DMS 273 (cell line): ENCODE measurements at regions not wholly inside any gene's neighbourhood (a gene's known extent, or its start where the extent isn't known, plus 50 kb on each side); places are given as distances from the start of the nearest gene placed in this dataset.

Experiments used
- DNase-seq: peaks from one replicate; lab custom pipeline; 2025; ENCODE audit not compliant: unreplicated experiment; lab: John Stamatoyannopoulos, UW

DNA sequence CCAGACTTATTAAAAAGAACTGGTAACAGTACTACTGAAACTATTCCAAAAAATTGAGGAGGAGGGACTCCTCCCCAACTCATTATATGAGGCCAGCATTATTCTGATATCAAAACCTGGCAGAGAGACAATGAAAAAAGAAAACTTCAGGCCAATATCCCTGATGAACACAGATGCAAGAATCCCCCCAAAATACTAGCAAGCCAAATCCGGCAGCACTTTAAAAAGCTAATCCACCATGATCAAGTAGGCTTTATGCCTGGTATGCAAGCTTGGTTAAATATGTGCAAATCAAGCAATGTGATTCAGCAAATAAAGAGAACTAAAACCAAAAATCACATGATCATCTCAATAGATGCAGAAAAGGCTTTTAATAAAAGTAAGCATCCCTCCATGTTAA lies 2271.0 kb upstream of the C9orf72 start:
- DNase-seq = no peak

GRCh38 chr9:29850664-29851063 lies 2277.4 kb upstream of the C9orf72 start:
- no peak for DNase-seq

DNA sequence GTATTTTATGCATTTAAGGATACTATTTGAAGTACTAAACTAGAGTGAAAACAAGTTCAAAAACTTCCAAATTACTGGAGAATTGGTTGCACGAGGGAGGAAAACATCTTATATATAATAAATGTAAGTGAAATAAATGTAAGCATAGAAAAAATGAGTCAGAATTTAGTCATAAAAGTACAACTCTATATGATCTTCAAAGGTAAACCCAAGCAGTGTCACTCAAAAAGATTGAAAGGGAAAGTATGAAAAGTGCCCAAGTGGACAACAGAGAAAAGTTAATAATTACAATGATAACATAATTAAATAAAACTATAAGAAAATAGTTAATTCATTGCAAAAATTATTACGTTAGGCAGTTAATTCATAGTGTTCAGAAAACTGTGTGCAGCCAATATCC lies 2288.5 kb upstream of the C9orf72 start:
- DNase-seq = no peak

- DNase-seq = no peak
These were observed 2292.6 kb upstream of the C9orf72 start for GRCh38 chr9:29865764-29866313.

DNA sequence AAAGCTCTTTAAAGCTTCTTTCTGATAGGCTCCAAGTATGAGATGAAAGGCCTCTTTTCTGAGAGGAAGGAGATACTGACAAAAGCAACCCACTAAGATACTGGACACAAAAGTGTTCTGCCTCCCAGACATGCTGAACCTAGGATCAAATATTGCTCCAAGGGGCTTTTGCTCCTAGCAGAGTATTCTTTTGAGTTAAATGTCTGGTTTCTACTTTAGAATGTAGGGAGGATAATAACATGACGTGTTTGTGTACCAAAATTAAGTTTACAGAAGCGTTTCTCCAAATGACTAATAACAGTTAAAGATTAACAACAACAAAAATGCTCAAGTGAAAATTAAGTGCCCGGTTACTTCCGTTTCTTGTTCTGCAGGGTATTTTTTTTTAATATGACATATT lies 2293.3 kb upstream of the C9orf72 start:
- no peak for DNase-seq

DNA sequence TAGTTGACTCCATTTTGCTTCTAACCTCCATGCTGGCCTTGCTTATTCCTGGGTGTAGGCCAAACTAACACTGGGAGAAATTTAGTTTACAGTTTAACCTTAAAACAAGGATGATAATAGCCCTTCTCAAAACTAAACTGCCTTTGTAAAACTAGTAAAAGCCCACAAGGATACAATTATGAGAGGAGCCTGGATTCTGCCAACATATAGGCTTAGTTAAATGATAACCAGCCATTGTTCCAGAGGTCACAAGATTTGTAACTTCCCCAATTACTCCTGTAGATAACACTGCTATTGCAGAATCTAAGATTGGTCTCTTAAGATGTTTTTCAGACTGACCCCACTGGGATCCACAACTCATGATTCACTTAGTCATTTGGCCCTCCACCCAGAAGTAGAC lies 2300.3 kb upstream of the C9orf72 start:
- no peak for DNase-seq

GRCh38 chr9:29875547-29875946 lies 2302.3 kb upstream of the C9orf72 start:
- no peak for DNase-seq

GRCh38 chr9:29882767-29883166 lies 2309.5 kb upstream of the C9orf72 start:
- no peak for DNase-seq

- DNase-seq = no peak
These were observed 2332.8 kb upstream of the C9orf72 start for GRCh38 chr9:29906065-29906464.

GRCh38 chr9:29928072-29928471 lies 2354.8 kb upstream of the C9orf72 start:
- no peak for DNase-seq

DNA sequence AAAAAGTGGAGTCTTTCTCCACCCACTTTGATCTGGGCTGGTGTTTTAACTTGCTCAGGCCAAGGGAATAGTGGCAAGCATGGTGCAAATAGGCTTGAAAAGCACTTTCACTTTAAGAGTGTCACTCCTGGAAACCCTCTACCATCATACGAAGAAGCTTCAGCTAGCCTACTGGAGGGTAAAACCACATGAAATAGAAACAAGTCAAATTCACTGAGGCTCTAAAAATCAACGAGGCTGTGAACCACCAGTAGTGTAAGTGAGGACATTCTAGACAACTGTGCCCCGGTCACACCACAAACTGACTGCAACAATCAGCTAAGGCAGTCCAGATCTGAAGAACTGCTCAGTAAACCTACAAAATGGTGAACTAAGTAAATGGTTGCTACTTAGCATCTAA lies 2366.3 kb upstream of the C9orf72 start:
- DNase-seq = no peak

DNA sequence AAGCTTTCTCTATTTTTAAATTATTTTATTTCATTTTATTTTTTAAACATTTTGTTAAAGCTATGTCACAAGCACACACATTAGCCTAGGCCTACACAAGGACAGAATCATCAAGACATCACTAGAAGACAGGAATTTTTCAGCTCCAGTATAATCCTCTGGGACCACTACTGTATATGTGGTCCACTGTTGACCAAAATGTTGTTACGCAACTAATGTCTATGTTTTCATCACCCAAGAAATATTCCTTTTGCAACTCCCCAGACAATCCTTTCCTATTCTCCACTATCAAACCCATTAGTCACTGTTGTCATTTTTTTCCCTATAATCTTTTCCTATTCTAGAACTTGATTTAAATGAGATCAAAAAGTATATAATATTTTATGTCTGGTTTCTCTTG lies 2371.7 kb upstream of the C9orf72 start:
- DNase-seq = no peak

- no peak for DNase-seq
These were observed 2385.2 kb upstream of the C9orf72 start for GRCh38 chr9:29958469-29958868.

- DNase-seq = no peak
These were observed 2392.6 kb upstream of the C9orf72 start for GRCh38 chr9:29965834-29966233.

DNA sequence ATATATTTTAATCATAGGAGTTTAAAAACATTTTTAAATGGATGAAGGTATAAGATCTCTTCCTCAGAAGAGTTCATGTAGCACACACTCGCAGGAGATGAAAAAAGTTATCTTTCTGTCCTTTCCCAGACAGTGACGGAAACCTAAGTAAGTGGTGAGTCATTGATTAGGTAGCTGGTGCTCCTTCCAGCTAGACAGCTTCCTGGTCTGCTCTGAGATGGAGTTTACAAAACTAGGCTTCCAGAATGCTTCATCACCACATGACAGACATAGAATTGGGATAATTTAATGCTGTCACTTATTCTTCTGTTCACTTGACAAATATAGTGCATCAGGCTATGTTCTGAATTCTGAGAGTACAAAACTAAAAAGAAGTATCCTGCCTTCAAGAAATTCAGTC lies 2393.0 kb upstream of the C9orf72 start:
- DNase-seq = no peak

DNA sequence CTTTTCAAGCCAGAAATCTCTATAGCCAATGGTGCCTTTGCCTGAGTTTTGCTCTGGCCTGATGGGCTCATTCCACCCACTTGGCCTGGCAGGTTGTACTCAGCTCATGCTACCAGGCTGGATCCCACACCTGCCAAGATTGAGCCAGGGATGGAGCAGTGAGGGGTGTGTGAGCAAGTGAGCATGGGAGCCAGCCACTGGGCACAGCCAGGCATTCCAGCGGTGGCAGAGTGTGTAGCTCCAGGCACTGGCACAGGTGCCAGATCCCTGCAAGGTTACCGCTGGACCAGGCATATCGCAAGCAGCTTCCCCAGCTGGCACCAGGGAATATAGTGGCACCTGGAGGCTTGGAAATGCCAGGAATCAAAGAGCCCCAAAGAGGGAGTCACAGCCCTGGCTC lies 2395.6 kb upstream of the C9orf72 start:
- DNase-seq = no peak

- DNase-seq = no peak
These were observed 2396.1 kb upstream of the C9orf72 start for GRCh38 chr9:29969408-29969807.

DNA sequence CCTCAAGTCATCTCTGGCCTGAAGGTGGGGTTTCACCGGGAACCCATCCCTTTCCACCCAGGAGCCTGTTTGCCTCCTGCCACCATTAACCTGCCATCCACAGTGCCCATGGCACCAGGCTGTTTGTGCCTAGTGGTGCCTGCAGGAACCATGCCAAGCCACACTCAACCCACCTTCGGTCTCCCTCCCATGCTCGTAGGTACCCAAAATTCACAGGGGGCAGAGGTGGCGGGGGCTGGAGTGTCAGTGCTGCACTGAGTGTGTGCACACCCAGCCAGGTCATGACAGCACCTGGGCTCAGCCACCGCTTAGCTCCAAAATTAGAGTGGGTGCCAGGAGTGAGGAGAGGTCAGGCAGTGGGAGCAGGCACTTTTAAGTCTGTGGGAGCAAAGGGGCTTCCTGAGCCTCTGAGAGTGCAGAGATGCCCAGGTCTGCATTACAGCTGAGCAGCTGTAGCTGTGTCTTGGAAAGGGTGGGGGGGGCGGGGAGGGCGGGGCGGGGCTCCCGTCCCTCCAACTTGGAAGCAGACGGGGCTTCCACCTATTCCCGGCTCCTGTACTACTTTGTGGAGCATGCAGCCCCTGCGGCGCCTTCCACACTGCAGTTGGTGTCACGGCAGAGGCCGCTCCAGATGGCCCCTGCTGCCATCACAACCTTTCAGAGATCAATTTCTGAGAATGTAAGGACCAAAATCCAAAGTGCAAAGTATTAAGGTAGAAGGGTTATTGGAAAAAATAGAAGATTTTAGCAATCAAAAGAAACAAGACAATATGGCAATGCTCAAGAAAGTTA lies 2396.8 kb upstream of the C9orf72 start:
- DNase-seq = peak; percentile 14

GRCh38 chr9:29974197-29974596 lies 2400.9 kb upstream of the C9orf72 start:
- no peak for DNase-seq

GRCh38 chr9:29976981-29977380 lies 2403.7 kb upstream of the C9orf72 start:
- no peak for DNase-seq

- DNase-seq = peak; percentile 16
These were observed 2403.4 kb upstream of the ACO1 start for GRCh38 chr9:29981013-29981412.

DNA sequence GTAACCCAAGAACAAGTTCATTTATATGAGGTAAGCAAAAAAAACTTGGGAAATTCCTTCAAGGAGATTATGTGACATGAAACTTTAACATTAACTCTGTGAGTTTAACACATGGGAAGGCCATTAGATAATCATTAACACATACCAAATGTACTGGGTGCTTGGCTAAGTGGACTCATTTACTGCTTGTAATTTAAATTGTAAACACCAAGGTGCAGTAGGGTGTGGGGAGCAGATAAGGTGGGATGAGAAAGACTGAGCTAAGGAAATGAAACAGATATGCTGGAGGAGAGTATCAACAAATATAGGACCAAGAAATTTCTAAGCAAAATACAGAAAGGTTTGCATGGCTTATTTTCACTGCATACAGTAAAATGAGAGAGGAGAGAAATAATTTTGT lies 2384.8 kb upstream of the ACO1 start:
- DNase-seq = no peak

DNA sequence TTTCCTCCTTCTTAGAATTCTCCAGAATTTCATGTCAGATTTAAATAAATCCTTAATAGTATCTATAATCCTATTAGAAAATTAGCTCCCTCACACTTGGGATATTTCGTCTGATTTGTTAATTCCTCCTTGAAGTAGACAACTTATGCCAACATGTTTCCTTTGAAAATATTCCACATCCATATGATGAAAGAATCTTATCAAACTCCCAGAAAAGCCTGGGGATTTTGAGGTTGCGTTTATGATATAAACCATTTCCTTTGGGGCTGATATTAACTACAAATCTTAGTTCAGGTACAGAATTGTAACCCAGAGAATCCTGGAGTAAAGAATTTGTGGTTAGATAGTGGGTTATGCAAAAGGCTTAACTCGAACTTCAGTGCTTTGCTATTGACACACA lies 2373.8 kb upstream of the ACO1 start:
- DNase-seq = no peak
